Transverse colon (tissue), 4 donors: ENCODE measurements at regions not wholly inside any gene's neighbourhood (a gene's known extent, or its start where the extent isn't known, plus 50 kb on each side); places are given as distances from the start of the nearest gene placed in this dataset.

Source experiments
- DNase-seq: peaks from one replicate; pipeline ENCODE4 v3.0.0-alpha.2; 2019
- H3K27ac ChIP-seq, 4 donors: fragments of 200-600 bp; sonication (generic); 2 replicates each; pipeline ENCODE4 v1.5.1; 2016 to 2018; ENCODE audit warnings: inconsistent platforms in 4 of 4
- H3K27me3 ChIP-seq: fragments of 200-600 bp; sonication (generic); 2 replicates; pipeline ENCODE4 v1.5.1; 2017; ENCODE audit warnings: inconsistent platforms
- H3K36me3 ChIP-seq, 4 donors: fragments of 200-600 bp; sonication (generic); 2 replicates each; pipeline ENCODE4 v1.5.1; 2017 to 2019; ENCODE audit warnings: inconsistent platforms in 4 of 4
- H3K4me1 ChIP-seq, 4 donors: fragments of 200-600 bp; sonication (generic); 2 replicates each; pipeline ENCODE4 v1.5.1; 2017 to 2020; ENCODE audit warnings: inconsistent platforms in 4 of 4
- H3K4me3 ChIP-seq, 4 donors: fragments of 200-600 bp; sonication (generic); 1 replicate in 1 of 4; 2 replicates in 3 of 4; pipeline versions ENCODE4 v1.5.1 to v1.6.1; 2017 to 2019; ENCODE audit warnings: inconsistent platforms in 4 of 4
- H3K9me3 ChIP-seq, 2 donors: fragments of 200-600 bp; sonication (generic); 2 replicates each; pipeline ENCODE4 v1.5.1; 2017 to 2019; ENCODE audit warnings: inconsistent platforms in 2 of 2
- EP300 ChIP-seq: sonication (generic); formaldehyde crosslinking; IDR thresholded peaks from one replicate; pipeline ENCODE4 v1.6.1; 2017; ENCODE audit warnings: antibody characterized with exemption, low read depth
- POLR2A ChIP-seq: fragments of 450-650 bp; IDR thresholded peaks from one replicate; pipeline ENCODE4 v1.6.1; 2016; ENCODE audit warnings: antibody characterized with exemption, mild to moderate bottlenecking, moderate library complexity
- POLR2AphosphoS5 ChIP-seq, 3 donors: sonication (generic); formaldehyde crosslinking; IDR thresholded peaks; one replicate each; pipeline ENCODE4 v1.6.1; 2016; ENCODE audit warnings: antibody characterized with exemption in 3 of 3
- WGBS, 2 donors: methylation state at CpG; one replicate each; pipeline ENCODE4 v1.1.5; 2018; ENCODE audit warnings: low coverage in 1 of 2; 5-methylcytosine and 5-hydroxymethylcytosine counted together
- in situ Hi-C, 4 donors: fragments of 200-750 bp; cut with MboI; loops; one replicate each; pipeline versions ENCODE4 v1.15.0 to v1.15.1; 2017; ENCODE audit warnings: low sequenced_read_pairs in 3 of 4, low pct_ligation_motif_present in 1 of 4, low pct_unique_long_range_greater_than_20kb in 1 of 4
- intact Hi-C: fragments of 100-400 bp; cut with DNase I; formaldehyde crosslinking; loops from one replicate; pipeline ENCODE4 v1.15.1; 2023; ENCODE audit warnings: low total_unique reads
- TF ChIP-seq, protein P1 (sequence below), 5 experiments: fragments of 200-600 bp in 3 of 5; fragments of 450-650 bp in 2 of 5; sonication (generic) in 3 of 5; IDR thresholded peaks; 1 replicate in 2 of 5; 2 replicates in 3 of 5; pipeline ENCODE4 v1.5.1; 2016 to 2017; ENCODE audit warnings: antibody characterized with exemption in 5 of 5, inconsistent platforms in 3 of 5, mild to moderate bottlenecking in 2 of 5, moderate library complexity in 1 of 5

GRCh38 chr7:25314094-25314730, 85.9 kb upstream of the NPVF start:
- peak overlapping the region; percentile 71 to 86 (median 74) for H3K27ac ChIP-seq
- peaks cover 6 to 38% (median 15%) of the 10 kb centered on the region in 4 donors for H3K4me1 ChIP-seq
- no peaks in the 10 kb centered on the region for H3K36me3 ChIP-seq
- H3K4me3 ChIP-seq: no peak overlapping the region
- DNase-seq: peak; percentile 26
- in situ Hi-C loops (no loop called here), intact Hi-C loops (no loop called here)
- no peaks in the 10 kb centered on the region for H3K9me3 ChIP-seq
- 79 to 87% methylated on average over 3 to 5 of the region's 5 CpGs for WGBS, 2 donors
- TF ChIP-seq, protein P1, sequence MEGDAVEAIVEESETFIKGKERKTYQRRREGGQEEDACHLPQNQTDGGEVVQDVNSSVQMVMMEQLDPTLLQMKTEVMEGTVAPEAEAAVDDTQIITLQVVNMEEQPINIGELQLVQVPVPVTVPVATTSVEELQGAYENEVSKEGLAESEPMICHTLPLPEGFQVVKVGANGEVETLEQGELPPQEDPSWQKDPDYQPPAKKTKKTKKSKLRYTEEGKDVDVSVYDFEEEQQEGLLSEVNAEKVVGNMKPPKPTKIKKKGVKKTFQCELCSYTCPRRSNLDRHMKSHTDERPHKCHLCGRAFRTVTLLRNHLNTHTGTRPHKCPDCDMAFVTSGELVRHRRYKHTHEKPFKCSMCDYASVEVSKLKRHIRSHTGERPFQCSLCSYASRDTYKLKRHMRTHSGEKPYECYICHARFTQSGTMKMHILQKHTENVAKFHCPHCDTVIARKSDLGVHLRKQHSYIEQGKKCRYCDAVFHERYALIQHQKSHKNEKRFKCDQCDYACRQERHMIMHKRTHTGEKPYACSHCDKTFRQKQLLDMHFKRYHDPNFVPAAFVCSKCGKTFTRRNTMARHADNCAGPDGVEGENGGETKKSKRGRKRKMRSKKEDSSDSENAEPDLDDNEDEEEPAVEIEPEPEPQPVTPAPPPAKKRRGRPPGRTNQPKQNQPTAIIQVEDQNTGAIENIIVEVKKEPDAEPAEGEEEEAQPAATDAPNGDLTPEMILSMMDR (IDR thresholded peaks at IDR 0.05): peak in 2 of 5 experiments; percentile 13 to 23
- TF ChIP-seq POLR2AphosphoS5 (IDR thresholded peaks at IDR 0.05): no peak
- no peaks in the 10 kb centered on the region for H3K27me3 ChIP-seq

DNA sequence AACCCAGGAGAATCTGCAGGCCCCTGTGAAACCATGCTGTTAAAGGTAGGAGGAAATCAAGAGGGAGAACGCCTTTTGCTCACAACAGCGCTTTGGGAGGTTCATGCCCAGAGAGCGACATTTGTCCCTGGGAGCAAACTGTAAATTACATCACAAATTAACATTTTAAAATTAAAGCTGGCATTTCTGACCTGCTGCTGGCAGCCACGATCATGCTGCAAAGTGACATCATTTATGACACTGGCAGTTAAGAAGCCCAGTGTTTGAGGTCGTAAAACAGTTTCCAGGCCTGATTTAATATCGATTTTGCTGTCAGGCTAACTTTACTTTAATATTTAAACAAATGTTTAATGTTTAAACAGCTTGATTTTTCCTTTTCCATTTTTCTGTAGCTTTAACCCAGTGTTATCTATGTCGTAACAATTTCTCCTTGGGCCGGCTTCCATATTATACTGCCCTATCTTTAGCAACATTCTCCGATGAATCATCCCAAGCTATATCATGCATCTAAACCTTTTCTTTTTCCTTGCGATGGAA, 86.5 kb upstream of the NPVF start:
- intact Hi-C loops (no loop called here), in situ Hi-C loops (no loop called here)
- no peak overlapping the region for H3K4me3 ChIP-seq
- peaks cover 6 to 34% (median 13%) of the 10 kb centered on the region in 4 donors for H3K4me1 ChIP-seq
- no peaks in the 10 kb centered on the region for H3K36me3 ChIP-seq
- peak; percentile 41 for DNase-seq
- TF ChIP-seq POLR2AphosphoS5 (IDR thresholded peaks at IDR 0.05) (no peak), POLR2A (no peak), EP300 (no peak)
- TF ChIP-seq, protein P1 (IDR thresholded peaks at IDR 0.05): no peak
- no peaks in the 10 kb centered on the region for H3K27me3 ChIP-seq
- 51 to 61% methylated on average over 8 to 10 of the region's 10 CpGs for WGBS, 2 donors
- H3K27ac ChIP-seq: peak overlapping the region; percentile 71 to 86 (median 74)
- no peaks in the 10 kb centered on the region for H3K9me3 ChIP-seq

DNA sequence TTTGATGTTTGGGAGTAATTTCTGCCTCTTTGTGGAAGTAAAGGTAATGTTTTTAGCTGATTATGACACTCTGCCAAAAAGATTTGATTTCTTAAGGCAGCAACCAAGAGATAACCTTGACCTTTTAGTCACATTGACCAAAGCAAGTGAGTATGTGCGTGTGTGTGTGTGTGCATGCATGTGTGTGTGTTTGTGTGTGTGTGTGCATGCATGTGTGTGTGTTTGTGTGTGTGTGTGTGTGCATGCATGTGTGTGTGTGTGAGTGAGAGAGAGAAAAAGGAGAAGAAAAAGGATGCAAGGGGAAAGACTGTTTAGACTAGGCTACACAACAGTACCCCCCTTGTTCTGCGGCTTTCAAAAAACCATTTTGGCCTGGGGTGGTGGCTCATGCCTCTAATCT, 88.1 kb upstream of the NPVF start:
- TF ChIP-seq POLR2A: no peak
- no peak for TF ChIP-seq EP300
- no peak for TF ChIP-seq POLR2AphosphoS5 (IDR thresholded peaks at IDR 0.05)
- TF ChIP-seq, protein P1 (IDR thresholded peaks at IDR 0.05): no peak
- Histone ChIP-seq H3K4me1 (peaks cover 6 to 38% (median 9%) of the 10 kb centered on the region in 4 donors), H3K27me3 (no peaks in the 10 kb centered on the region), H3K36me3 (no peaks in the 10 kb centered on the region), H3K9me3 (no peaks in the 10 kb centered on the region), H3K4me3 (no peak overlapping the region), H3K27ac (no peak overlapping the region)
- in situ Hi-C loops: no loop called here
- DNase-seq: no peak
- intact Hi-C loops: no loop called here
- 69 to 74% methylated on average over 2 of the region's 2 CpGs for WGBS, 2 donors

DNA sequence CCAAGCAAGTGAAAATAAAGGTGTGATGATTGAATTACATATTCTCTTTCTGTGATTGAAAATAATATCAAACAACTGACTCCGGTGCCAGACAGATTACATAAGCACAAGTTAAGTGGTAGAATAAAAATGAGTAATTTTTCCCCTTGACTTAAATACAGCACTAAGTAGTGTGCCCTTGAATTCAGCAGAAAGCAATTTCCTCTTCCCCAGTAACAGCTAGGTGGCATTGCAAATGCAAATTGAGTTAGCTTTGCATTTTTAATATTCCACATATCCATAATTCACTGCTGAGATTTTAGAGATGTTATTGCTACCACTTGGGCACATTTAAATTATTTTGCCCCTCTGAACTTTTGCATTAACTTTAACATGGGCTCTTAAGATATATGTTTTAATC, 89.8 kb upstream of the NPVF start:
- Histone ChIP-seq H3K9me3 (no peaks in the 10 kb centered on the region), H3K4me1 (peaks cover 6 to 39% (median 9%) of the 10 kb centered on the region in 4 donors), H3K4me3 (no peak overlapping the region), H3K27ac (no peak overlapping the region), H3K36me3 (no peaks in the 10 kb centered on the region), H3K27me3 (no peaks in the 10 kb centered on the region)
- intact Hi-C loops: no loop called here
- in situ Hi-C loops: no loop called here
- TF ChIP-seq POLR2AphosphoS5 (IDR thresholded peaks at IDR 0.05): no peak
- TF ChIP-seq, protein P1 (IDR thresholded peaks at IDR 0.05): no peak
- 81 to 100% methylated on average over 1 of the region's 1 CpG for WGBS, 2 donors
- no peak for DNase-seq
